ENCODE measurements at regions not wholly inside any gene's neighbourhood (a gene's known extent, or its start where the extent isn't known, plus 50 kb on each side); places are given as distances from the start of the nearest gene placed in this dataset.
A peak's percentile ranks its signal among the peaks of the same experiment; 100 is the strongest.

GRCh38 chr10:28812384-28813372 is 135.4 kb downstream of the BAMBI start:
- no peak for DNase-seq

- DNase-seq = no peak
Observed at GRCh38 chr10:28815681-28816080, 138.4 kb downstream of the BAMBI start.

GRCh38 chr10:28822719-28823464 is 145.6 kb downstream of the BAMBI start:
- no peak for DNase-seq

GRCh38 chr10:28823501-28824075 is 146.3 kb downstream of the BAMBI start:
- no peak for DNase-seq

GRCh38 chr10:28833313-28833712 is 156.0 kb downstream of the BAMBI start:
- no peak for DNase-seq

GRCh38 chr10:28836435-28836743 is 159.1 kb downstream of the BAMBI start:
- no peak for DNase-seq

GRCh38 chr10:28837613-28838390 is 160.5 kb downstream of the BAMBI start:
- no peak for DNase-seq

GRCh38 chr10:28838908-28839307 is 161.6 kb downstream of the BAMBI start:
- DNase-seq = no peak

GRCh38 chr10:28839600-28840007 is 162.3 kb downstream of the BAMBI start:
- DNase-seq = peak; percentile 69

- DNase-seq = no peak
Observed at GRCh38 chr10:28840202-28840601, 162.9 kb downstream of the BAMBI start.

GRCh38 chr10:28840971-28841370 is 163.7 kb downstream of the BAMBI start:
- no peak for DNase-seq

GRCh38 chr10:28841625-28842024 is 164.3 kb downstream of the BAMBI start:
- no peak for DNase-seq

- no peak for DNase-seq
Observed at GRCh38 chr10:28842321-28842720, 165.0 kb downstream of the BAMBI start.

- no peak for DNase-seq
Observed at GRCh38 chr10:28845009-28845682, 167.8 kb downstream of the BAMBI start.

GRCh38 chr10:28849309-28849708 is 172.0 kb downstream of the BAMBI start:
- DNase-seq = no peak

GRCh38 chr10:28849821-28850220 is 172.5 kb downstream of the BAMBI start:
- DNase-seq = no peak

- DNase-seq = no peak
Observed at GRCh38 chr10:28850784-28851183, 173.5 kb downstream of the BAMBI start.

- DNase-seq = no peak
Observed at GRCh38 chr10:28853195-28853594, 175.9 kb downstream of the BAMBI start.

GRCh38 chr10:28857164-28857563 is 179.8 kb downstream of the BAMBI start:
- no peak for DNase-seq

GRCh38 chr10:28858646-28859045 is 181.3 kb downstream of the BAMBI start:
- DNase-seq = no peak

GRCh38 chr10:28859791-28860190 is 182.5 kb downstream of the BAMBI start:
- no peak for DNase-seq

GRCh38 chr10:28862219-28862618 is 184.9 kb downstream of the BAMBI start:
- DNase-seq = no peak

Data from NCI-H1105 treated with DMSO at 0.1 percent for 48 hours (cell line).